ENCODE measurements at regions not wholly inside any gene's neighbourhood (a gene's known extent, or its start where the extent isn't known, plus 50 kb on each side); places are given as distances from the start of the nearest gene placed in this dataset.
A peak's percentile ranks its signal among the peaks of the same experiment; 100 is the strongest.

DNA sequence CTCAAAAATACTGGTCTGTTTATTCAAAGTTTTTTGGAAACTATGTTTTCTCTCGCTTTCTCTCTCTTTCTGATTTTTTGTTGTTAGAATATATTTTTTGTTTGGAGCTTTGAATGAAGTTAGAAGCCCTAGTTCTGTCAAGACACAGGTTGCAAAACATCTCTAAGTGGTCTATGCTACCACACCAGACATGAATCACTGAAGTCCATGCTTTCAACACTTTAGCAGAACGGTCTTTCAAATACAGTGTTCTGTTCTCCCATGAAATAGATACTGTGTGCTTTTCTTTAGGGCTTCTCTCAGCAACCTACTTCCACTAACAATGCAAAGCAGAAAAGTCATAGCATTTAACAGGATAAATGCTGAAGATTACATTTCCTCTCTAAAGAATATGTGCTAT lies 392.5 kb downstream of the TMEM167A start:
- FAIRE-seq, result no peak

- no peak for FAIRE-seq
Observed at GRCh38 chr5:82684165-82684564, 393.0 kb downstream of the TMEM167A start.

GRCh38 chr5:82679660-82680059 lies 397.5 kb downstream of the TMEM167A start:
- no peak for FAIRE-seq

DNA sequence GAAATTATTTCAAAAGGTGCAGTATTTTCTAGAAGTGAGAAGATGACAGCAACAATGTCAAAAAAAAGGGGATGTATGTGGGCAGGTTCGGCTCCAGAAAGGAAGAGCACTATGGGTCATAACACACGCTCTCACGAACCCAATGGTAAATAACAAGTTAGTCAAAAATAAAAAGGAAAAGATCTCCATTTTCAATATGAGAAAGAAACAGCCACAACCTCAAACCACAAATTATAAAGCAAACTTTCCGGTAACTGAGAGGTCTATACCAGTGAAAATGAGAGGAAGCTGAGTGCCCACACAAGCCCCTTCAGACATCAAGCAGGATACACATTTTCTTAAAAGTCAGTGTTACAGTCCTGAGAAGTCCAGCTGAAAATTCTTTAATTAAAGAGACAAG lies 398.5 kb upstream of the RPS23 start:
- FAIRE-seq, result no peak

GRCh38 chr5:82674671-82675070 lies 396.5 kb upstream of the RPS23 start:
- FAIRE-seq, result no peak

GRCh38 chr5:82673057-82673809 lies 395.1 kb upstream of the RPS23 start:
- no peak for FAIRE-seq

- FAIRE-seq, result no peak
Observed at GRCh38 chr5:82670692-82671091, 392.5 kb upstream of the RPS23 start.

DNA sequence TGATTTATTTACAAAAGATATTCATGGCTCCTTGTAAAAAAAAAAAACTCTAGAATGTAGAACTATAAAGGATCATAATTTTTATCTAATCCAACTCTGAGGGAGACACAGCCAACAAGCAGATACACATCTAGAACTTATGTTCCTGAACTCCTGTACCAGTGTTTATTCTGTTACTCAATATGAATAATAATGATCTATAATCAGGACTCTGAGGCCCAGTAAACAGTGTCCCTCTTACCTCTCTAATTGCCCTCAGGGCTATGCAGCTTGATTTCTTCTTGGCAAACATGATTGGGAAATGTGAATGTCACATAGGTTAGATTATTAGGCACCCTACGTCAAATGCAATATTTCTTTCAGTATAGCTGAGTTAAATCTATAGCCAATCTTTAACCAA lies 391.6 kb upstream of the RPS23 start:
- peak; percentile 45 for FAIRE-seq

DNA sequence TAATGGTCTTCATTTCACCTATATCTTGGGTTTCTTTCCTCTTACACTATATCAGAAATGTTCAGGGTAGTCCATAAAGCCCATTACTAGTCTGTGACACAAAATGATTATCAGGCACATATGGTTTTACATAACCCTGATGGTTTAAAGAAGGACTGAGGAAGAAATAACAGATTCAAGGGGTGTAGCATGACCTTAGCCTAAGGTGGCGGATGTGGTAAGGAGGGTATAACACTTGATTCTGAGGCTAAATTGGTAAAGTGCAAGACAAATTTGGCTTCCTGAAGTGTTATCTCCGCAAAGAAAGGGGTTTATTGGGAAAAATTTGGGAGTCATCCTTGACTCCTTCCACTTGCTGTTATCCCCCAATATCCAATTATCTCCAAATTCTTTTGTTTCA lies 388.2 kb upstream of the RPS23 start:
- no peak for FAIRE-seq

GRCh38 chr5:82664732-82665131 lies 386.6 kb upstream of the RPS23 start:
- FAIRE-seq, result no peak

DNA sequence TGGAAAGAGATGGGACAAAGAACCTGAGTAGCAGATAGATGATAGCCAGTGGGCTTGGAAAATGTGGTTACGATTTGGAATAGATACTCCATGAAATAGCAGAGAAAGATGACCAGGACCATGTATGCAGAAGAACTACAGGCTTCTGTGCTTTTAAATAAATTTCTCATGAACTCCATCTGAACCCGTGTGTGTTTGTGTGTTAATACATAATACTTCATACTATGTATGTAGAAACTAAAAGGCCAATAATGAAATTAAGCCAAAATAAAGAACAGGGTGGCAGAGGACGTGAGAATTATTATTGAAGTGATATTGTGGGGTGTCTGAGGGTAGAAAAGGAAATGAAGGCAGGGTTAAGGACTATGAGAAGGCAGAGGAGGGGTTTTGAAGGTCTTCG lies 385.1 kb upstream of the RPS23 start:
- FAIRE-seq, result no peak

GRCh38 chr5:82662340-82662739 lies 384.2 kb upstream of the RPS23 start:
- FAIRE-seq, result peak; percentile 92

DNA sequence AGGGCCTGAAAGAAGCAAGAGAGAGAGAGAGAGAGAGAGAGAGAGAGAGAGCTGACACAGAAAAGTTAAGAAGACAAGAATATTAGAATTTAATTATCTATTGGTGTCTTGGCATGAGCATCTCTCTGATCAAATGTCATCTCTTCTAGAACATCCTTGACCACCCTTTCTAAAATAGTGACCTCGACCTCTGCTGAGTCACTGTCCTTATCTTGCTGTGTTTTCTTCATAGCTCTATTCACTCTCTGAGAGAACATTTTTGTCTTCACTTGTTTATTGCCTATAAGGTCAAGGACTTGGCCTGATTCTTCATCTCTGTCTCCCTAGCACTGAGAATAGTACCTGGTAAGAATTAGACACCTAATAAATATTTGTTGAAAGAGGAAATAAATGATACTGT lies 383.8 kb upstream of the RPS23 start:
- no peak for FAIRE-seq

- no peak for FAIRE-seq
Observed at GRCh38 chr5:82661462-82661861, 383.3 kb upstream of the RPS23 start.

DNA sequence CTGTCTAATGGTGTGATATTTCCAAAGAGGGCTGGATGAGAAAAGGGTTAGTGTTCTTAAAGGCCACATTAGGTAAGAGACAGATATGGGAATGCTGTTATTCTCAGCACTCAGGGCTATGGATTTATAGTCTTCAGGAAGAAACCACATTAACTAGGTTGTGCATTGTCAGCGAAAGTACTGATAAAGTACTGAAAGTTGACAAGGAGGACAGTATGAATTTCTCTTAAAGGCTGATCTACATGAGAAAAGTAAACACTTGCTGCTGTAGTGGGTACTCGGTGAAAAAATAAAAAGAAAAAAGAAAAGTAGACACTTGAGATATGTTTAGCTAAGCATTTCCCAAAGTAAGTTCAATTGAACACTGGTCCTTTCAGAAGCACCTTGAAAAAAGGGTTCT lies 381.0 kb upstream of the RPS23 start:
- no peak for FAIRE-seq

DNA sequence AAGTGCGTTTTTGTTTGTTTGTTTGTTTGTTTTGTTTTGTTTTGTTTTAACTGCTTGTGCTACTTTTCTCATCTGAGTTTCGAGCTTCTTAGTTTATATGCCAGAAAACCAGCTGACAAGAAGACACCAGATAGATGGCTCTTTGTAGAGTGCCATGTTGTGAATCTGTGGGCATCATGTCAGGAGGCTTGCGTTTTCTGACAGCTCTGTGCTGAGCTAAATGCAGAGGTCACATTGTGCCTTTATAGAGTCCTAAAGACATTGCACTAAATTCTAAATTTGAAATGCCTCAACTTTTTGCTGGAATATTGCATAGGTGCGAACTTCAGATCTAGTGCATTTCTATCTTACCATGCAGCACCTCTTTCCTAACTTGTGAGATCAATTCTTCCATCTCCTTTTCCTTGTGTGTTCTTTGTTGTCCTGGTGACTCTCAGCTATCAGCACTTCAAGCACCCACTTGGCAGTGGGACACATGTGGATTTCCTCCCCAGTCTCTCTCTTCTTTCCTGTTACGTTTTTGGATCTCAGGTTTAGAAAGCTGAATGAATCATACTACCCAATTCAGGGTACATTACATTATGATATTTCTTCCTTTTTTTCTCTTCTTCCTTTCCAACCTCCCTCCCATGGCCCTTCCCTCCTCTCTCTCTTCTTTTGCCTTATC lies 379.0 kb upstream of the RPS23 start:
- FAIRE-seq, result no peak

DNA sequence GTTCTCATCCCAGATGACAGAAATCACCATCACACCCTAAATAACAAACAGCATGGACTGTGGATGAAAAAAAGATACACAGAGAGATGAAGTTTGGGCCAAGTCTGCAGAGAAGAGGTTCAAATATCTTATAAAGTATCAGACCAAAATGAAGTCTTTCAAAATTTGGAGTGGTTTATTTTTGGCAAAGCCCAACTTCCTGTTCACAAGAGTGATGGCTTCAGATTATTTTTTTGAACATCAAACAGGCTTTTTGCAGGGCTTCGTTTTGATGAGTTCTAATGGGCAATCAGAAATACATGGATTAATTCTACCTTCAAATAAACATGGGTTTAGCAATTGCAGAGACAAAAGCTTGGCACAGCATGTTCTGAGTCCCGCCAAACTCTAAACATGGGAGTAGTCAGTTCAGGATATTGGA lies 378.2 kb upstream of the RPS23 start:
- FAIRE-seq, result no peak

DNA sequence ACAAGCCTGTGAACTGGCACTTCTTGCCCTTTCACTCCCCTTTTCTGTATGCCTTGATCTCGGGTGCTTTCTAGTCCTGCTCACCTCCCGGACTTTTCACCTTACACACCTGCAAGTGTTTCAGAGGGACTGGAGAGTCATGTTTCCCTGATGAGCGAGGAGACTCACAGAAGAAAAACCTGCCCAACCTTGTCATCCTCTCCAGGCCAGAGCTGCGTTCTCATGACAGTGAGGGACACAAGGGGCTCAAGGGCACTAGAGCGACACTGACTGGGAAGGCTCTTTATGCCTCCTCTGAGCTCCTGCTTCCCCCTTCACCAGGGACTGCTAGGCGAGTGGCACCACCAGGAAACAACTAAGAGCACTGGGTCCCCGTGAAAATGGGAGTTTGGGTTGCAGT lies 376.9 kb upstream of the RPS23 start:
- no peak for FAIRE-seq

GRCh38 chr5:82649943-82650342 lies 371.8 kb upstream of the RPS23 start:
- no peak for FAIRE-seq

- FAIRE-seq, result no peak
Observed at GRCh38 chr5:82644766-82645165, 366.6 kb upstream of the RPS23 start.

- no peak for FAIRE-seq
Observed at GRCh38 chr5:82644229-82644628, 366.1 kb upstream of the RPS23 start.

DNA sequence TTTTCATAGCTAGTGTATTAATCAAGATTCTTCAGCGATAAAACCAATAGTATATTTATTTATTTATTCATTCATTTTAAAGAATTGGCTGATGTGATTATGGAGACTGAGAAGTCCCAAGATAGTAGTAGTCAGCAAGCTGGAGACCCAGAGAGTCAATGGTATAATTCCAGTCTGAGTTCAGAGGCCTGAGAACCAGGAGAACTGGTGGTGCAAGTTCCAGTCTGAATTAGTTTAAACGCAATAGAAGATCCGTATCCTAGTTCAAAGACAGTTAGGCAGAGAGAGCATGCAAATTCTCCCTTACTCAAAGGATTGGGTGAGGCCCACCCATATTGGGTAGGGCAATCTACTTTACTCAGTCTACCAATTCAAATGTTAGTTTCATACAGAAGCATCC lies 364.2 kb upstream of the RPS23 start:
- no peak for FAIRE-seq

DNA sequence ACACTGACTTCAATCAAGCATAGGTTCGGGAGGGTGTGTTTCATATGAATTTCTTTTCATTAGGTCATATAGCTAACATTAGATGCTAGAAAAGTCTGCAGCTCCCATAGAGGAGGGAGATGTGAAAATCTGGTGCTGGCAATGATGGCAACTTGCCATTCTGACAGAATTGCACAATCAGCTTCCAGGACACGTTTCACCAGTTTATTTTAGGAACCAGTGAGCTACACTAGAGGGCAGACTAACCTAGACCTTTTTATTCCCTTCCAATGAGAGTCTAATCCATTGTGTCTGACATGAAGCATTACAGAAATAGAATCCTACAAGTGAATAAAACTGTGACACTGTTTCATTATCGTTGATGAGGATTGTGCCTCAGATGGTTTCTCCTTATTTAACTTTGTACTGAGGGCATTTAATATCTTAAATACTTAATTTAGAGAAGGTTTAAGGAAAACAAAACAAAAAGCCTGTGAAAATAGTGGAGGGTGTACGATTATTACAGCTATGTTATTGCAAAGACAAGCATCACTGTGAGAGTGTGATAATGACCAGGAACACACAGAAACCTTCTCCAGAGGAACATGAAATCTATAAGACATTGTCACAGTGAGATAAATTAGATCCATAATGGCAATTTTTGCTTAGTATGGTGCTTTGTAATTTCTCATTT lies 363.3 kb upstream of the RPS23 start:
- peak; percentile 95 for FAIRE-seq

DNA sequence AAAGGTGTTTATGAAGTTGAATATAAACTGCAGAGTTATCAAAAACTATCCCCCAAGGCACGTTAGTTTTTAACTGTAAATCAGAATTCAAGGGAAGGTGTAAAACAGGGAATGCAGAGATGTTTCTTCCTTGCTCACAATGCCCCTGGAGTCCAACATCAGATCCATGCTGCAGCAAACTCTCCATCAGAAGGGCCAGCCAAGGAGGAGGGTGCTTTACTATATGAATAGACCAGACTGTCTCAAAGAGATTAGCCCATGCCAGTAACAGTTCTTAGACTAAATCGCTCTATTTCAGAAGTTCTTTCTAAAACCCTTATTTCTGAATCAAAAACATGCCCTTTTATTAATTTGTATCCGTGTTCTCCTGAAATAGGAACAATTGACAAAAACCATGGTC lies 362.8 kb upstream of the RPS23 start:
- no peak for FAIRE-seq

Data from endometrium (tissue), 2 donors.